ENCODE measurements at regions not wholly inside any gene's neighbourhood (a gene's known extent, or its start where the extent isn't known, plus 50 kb on each side); places are given as distances from the start of the nearest gene placed in this dataset.
"Not testable (repeated sequence)": the region's sequence is repeated elsewhere in the genome, so short reads cannot be mapped to it uniquely, and the experiment has no call there.

DNA sequence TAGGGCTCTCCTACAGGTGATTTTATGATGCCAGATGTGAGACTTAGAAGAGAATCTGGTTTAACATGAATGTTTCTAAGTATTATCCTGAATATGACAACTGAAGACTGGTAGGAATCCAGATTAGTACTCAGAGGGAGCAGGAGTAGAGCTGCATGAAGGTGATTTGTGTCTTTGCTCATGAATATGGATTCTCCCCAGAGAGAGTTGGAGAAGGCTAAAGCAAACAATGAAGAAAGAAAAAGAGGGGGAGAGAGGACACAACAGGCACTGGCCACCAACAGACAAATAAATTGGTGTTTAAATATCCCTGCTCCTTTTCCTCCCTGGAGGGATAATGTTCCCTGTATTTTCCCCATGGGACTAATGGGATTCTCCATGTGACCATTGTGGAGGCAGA is 427.0 kb upstream of the KLF12 start:
- no peak for DNase-seq

DNA sequence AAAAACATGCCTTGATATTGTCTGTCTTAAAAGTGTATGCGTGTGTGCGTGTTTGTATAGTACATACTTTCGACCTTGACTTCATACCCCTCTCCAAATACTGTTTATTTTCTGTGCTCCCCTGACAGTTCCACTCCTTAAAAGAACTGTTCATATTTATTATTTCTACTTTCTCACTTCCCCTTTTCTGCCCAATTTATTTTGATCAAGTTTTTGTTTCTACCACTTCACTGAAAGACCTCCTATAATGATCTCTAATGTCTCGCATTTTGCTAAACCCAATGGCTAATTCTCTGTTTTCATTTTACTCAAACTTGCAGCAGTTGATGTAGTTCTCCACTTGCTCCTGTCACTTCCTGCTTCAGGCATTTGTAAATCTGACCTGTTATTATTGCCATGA is 426.1 kb upstream of the KLF12 start:
- no peak for DNase-seq

DNA sequence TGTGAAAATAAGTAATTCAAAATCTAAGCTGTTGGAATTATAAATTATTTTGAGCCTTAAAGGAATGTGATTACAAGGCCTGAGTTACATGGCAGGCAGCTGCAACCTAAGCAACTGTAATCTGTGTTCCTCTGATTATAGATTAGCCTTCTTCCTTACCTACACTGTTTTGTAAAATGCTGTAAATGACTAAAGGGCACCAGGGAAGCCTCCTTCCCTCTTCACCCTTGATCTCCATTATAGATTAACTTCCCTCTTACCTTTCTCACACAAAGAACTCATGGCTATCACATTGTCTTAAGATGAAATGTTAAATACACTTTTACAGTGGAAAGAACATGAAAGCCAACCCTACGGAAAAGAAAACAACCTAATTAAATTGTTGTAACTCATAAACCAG is 423.7 kb upstream of the KLF12 start:
- DNase-seq: no peak

DNA sequence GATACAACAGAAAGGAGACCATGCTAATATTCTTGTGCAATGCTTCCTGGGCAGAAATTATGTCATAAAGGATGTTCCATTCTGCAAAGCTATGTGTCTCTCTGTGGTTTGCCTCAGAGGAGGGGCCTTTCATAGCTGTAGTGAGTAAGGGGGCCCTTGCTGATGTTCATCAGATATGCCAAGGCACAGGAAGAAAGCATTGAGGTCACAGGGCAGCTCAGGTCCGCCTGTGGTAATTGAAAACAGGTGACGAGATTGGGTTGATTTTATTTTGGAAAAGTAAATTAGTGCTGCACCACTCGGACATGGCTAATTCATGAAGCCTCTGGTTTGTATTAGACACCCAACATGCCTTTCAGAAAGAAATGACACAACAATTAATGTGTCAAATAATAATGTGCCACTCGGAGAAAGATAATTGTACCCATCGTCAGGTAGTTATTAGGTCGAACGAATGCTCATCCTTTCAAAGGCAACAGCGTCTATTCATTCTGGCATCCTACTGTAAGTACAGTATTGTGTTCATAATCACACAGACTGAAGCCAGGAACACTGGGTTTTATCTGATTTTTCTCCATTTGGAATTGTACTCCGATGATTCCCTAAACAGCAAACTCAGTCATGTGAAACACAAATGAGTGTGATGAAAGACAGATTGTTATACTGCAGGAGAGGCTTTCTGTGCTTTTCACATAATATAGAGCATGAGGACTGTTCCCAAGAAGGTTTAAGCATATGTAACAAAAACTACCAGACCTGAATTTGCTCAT is 421.6 kb upstream of the KLF12 start:
- DNase-seq: no peak

DNA sequence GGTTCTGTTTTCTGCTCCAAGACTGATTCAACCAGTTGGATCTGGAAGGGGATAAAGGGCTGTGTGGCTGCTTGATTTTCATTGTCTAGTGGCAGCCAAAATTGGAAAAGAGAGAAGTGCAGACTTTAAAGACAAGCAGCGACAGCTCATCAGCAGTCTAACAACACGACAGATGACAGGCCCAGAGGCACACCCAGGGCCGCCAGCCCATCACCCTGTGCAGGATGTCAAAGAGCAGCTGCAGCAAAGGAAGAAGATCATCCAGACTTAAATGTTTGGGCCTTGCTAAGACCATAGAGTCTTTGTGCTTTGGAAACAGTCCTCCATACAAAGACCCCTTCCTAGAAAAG is 421.0 kb upstream of the KLF12 start:
- no peak for DNase-seq

DNA sequence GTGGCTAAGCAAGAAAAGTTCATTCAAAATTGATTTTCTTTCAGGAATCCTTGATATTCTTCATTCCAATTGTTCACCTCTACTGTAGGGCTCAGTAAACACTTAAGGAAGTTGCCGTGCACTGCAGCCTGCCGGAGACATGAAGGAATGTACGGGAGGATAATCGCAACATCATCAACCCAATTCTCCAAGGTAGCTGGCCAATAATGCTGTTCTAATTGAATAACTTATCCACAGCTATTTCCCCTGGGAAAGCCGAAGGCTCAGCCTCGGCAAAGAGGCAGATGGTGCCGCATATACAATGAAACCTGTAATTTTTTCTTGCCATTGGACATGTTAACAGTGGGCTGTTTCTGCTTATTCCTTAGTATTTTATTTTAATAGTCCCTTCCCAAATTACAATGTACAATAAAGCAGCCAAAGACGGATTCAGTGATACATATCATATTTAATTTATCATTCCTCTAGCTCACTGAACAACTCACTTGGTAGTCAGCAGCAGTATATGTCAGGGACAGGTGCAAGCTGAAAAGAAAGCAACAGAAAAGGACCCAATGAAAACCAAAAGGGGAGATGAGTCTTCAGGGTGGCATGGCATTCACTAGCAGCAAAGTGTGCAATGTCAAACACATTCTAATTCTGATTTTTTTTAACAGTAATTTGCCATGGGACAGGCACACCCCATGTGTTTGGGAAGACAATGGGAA is 420.5 kb upstream of the KLF12 start:
- no peak for DNase-seq

DNA sequence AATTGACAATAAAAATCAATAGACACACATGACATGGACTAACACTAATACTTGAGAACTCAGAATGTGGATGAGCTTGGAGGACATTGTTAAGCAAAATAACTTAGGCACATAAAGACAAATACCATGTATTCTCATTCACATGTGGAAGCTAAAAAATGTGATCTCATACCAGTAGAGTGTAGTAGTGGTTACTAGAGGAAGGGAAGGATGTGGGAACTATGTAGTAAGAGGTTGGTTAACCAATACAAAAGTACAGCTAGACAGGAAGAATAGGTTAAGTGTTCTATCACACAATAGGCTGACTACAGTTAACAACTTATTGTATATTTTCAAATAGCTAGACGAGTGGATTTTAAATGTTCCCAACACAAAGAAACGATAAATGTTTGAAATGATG is 415.8 kb upstream of the KLF12 start:
- no peak for DNase-seq

DNA sequence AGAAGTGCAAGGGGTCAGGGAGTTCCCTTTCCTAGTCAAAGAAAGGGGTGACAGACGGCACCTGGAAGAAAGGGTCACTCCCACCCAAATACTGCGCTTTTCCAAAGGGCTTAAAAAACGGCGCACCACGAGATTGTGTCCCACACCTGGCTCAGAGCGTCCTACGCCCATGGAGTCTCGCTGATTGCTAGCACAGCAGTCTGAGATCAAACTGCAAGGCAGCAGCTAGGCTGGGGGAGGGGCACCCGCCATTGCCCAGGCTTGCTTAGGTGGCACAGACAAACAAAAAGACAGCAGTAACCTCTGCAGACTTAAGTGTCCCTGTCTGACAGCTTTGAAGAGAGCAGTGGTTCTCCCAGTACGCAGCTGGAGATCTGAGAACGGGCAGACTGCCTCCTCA is 402.4 kb upstream of the KLF12 start:
- not testable (repeated sequence) for DNase-seq

DNA sequence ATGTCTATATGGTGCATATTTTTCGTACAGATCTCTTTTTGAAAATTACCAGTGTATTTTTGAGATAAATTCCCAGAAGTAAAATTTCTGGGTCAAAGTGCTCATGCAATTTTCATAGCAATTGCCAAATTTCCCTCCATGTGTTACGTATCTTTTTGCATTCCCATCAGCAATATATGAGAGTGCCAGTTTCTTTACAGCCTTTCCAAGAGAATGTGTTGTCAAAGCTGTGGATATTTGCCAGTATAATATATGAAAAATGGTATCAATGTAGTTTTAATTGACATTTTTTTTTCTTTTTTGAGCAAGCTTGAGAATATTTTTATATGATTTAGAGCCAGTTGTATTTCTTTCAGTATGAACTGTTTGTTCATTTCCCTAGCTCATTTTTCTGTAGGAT is 399.0 kb upstream of the KLF12 start:
- no peak for DNase-seq

DNA sequence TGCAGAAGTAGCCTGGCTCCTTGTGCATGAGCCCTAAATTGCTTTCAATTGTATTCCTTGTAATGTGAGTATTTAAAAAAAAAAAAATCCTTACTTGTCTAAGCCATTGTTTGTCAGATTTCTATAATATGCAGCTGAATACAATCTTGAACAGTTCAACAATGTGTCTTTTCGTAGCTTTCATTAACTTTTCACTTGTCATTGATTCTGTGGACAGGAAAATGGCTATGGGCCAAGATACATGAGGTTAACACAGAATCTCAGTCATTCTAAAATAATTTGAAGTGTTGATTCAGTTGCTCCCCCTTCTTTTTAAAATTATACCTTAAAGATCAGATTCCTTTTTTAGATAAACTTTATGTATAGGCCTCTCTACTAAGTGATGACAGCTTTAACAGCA is 395.8 kb upstream of the KLF12 start:
- no peak for DNase-seq

DNA sequence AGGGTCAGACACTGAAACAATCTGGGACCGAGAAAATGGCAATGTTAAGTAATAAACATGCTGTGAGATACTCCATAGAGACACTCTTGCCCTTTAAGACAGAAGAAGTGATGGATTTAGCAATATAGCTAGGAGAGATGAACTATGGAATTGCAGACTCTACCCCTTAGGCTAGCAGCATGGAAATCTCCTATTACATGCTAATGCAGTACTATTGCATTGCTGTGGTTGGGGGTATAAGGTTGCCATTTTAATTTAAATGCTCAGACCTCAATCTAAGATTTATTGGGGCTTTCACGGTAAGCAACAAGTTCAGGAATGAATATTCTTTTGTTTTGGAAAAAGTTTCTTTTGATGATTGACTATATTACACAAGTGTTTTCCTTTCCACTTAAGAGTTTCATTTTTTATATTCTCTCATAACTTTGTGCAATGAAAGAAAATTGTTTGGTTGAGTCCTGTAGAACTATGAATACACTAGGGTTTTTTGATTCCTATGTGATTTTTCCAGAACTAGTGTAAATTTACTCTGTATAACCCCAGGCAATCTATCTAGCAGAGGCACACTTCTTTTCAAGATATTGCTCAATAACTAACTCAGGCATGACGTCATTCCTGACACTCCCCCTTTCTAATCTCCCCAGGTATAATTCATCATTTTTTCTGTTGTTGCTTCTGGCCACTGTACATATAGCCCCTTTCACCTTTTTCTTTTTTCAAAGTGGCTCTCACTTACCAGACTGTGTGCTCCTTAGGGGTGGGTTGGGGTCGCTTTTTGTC is 394.7 kb upstream of the KLF12 start:
- no peak for DNase-seq

DNA sequence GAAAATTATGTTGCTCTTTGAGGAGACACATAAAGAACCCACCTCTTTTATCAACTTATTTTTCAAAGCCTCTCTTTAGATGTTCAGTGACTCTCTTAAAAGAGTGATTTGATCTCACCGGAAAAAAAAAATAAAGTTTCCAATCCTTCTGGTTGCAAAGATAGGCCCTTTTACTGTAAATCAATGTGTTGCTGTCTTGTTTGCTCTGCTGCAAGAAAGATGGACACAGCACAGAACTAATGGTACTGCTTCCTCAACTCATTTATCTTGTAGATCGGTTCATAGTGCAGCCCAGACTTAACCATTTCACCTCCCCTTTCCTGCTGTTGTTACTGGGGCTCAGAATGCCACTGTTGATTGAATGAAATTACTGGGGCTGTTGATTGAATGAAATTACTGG is 388.9 kb upstream of the KLF12 start:
- DNase-seq: no peak

DNA sequence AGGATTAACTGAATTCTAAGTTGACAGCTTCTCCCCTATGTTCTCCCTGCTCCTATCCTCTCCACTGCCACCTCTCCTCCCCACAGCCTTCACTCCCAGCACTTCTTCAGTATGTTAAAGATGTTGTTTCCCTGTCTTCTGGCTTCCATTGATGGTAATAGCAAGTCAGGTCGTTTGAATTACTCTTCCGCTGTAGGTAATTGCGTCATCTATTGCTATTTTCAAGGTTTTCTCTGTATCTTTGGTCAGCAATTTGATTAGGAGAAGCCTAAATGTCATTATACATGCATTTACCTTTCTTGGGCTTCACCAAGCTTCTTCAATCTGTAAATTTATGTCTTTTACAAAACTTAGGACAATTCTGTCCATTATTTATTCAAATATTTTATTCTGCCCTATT is 377.3 kb upstream of the KLF12 start:
- DNase-seq: no peak

DNA sequence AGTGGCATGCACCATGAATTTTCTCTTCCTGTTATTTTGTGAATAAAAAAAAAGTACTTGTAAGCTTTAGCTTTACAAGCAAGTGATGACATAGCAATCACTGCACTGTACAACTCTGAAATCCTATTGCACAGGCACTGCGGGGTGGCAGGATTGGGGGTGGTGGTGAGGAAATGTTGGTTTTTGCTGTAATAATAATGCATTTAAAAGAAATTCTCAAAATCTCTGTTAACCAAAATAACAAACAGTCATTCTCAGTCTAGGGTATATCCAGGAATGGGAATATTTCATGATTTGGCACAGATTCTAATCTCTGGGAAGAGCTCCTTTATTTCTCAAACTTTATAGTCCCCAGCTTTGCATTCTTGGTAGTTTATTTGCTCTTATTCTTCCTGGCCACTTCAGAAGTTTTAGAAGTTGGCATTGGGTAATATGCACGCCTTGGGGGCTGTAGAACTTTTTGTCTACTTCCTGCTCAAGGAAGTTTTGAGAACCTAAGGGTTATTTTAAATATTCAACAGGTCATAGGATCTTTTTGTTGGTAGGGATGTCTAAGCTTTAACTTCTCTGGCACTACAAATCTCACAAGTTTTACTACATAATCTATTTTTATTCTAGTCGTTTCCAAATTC is 353.0 kb upstream of the KLF12 start:
- no peak for DNase-seq

DNA sequence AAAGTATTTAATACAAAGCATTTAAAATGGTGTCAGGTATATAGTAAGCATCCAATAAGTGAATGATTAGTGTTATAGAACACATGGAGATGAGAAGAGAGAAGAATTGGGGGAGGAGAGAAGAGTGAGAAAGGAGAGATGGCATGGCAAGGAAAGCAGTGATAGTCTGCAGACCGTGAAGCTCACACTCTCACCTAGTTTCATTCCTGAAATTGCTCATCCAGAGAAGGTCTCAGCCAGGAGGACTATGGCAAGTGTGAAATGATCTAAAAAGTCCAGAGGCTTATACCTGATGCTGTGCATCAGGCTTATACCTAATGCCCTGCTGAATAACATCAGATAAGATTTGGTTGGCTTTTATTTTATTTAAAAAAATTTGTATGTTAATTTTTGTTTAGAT is 351.6 kb upstream of the KLF12 start:
- DNase-seq: no peak

DNA sequence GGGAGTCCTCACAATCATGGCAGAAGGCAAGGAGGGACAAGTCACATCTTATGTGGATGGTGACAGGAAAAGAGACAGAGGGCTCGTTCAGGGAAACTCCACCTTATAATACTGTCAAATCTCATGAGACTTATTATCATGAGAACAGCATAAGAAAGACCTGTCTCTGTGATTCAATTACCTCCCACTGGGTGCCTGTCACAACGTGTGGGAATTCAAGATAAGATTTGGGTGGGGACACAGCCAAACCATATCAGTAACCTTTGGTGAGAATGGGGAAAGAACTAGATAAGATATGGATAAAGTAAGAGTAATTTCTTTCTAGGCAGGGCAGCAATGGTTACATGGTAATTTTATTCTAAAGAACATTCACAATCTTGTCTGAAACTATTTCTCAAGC is 344.9 kb upstream of the KLF12 start:
- no peak for DNase-seq

DNA sequence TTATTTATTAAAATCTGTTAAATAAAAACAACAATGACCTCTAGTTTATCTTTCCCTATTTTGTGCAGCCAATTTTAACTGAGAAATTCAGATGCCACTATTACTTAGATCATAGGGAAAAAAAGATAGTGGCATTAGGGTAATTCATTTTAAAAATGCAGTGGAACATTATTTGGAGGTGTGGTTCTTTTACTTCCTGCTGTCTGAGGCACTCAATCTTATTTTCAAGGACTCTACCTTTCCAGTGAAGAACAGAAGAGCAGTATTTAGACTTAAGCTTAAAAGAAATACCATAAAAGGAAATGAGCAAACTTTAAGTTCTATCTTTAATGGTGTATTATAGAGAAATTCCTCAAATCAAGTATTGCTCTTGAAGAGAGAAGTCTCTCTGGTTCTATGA is 342.6 kb upstream of the KLF12 start:
- DNase-seq: no peak

DNA sequence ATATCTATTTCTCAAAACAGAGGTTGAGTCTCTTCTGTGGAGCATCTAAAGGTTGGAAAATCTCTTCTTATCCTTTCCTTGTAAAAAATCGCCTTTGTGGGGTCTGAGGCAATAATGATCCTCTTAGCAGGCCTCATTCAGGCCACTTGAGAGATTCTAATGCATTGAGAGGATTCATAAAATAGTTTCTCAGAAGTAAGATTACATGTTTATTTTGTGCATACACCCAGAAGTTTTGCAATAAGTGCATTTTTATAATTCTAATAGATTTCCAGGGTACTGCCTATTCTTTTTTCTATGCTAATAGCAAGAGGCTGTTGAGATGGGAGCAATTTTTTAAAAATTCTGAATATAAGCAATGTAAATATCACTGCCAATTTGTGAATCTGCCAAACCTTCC is 342.2 kb upstream of the KLF12 start:
- DNase-seq: no peak

DNA sequence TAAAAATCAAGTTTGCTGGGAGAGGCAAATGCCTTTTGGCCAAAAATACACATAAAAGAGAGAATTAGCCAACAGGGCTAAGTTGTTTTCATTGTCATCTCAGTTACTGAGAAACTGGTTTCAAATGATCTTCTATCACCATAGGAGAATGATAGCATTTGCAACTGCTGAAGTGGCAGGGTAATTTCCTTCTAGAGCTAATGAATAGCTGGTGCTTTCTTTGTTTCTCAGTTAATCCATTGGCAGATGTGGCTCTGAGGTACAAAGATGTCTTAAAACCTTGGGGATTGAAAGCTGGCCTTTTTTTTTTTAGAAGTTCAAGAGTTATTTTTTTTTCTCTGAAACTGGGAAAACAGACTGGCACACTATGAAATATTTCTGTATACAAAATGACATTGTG is 332.7 kb upstream of the KLF12 start:
- DNase-seq: no peak

DNA sequence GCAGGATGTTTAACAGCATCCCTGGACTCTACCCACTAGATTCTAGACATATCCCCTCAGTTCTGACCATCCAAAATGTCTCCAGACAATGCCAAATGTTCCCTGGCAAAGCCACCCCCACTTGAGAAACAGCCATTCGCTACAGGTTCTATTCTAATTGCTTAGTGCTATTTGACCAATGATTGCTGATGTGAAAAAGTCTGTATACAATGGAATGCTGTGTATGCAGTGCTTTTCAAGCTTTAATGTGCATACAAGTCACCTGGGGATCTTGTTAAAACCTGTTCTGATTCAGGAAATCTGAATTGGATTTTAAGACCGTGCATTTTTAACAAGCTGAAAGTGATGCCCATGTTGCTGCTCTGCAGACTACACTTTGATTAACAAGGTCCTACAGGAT is 331.8 kb upstream of the KLF12 start:
- no peak for DNase-seq

DNA sequence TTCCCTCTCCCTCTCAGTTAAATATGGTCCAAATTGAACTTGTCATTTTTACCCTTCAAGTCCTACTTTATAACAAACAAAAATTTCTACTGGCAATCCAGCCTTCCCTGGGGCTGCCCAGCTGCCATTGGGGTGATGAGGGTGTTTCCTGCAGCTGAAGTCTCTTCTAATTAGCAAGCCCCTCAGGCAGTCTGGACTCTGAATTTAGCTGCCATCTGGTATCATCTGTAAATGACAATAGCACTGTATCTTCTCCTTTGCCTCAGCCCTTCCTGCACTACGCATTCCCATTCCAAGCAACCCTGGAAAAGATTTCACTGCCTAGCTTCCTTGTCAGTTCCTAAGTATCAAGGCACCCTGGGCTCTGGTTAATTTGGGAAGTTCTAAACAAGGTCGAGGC is 331.1 kb upstream of the KLF12 start:
- no peak for DNase-seq

DNA sequence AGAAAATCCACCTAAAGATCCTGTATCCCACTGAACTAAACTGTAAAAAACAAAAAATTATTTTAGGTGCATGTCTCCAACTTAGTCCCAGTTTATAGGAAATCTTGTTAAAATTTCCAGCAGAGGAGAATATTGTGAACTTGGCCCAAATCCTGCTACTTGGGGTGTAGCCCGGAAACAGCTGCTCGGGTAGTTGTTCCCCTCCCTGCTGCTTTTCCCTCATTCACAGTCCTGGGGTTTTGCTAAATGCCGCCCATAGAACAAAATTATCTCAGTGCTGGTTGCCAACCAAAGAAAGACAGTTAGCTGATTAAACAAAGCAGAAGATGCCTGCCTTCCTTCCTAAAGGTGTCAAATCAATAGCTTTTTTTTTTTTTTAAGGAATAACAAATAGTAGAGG is 330.5 kb upstream of the KLF12 start:
- DNase-seq: no peak

DNA sequence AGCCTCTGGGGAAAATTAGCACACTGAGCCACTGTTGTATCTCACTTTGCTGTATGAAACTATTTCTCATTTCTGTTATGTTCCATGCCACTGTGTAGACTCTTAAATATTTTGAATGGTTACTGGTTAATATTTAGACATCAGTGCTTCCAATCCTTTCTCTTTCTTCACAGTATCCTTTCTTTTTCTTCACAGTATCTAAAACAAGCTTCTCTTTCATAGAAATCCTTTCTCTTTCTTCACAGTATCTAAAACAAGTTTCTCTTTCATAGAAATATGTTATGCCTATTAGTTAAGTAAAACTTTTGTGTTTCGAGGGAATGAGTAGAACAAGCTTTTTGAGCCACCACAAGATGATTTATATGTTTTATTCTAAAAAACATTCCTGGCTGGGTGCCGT is 326.8 kb upstream of the KLF12 start:
- no peak for DNase-seq

DNA sequence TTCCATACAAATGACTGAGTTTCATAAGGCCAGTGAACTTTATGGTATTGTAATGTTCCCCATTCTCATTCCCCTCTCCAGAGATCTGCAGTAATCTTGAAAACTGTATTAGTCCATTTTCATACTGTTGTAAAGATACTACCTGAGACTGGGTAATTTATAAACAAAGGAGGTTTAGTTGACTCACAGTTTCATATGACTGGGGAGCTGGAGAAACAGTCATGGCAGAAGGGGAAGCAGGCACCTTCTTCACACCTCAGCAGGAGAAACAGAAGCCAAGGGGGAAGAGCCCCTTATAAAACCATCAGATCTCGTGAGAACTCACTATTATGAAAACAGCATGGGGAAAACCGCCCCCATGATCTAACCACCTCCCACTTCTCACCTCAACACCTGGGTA is 318.7 kb upstream of the KLF12 start:
- DNase-seq: no peak
